ENCODE measurements at regions not wholly inside any gene's neighbourhood (a gene's known extent, or its start where the extent isn't known, plus 50 kb on each side); places are given as distances from the start of the nearest gene placed in this dataset.

DNA sequence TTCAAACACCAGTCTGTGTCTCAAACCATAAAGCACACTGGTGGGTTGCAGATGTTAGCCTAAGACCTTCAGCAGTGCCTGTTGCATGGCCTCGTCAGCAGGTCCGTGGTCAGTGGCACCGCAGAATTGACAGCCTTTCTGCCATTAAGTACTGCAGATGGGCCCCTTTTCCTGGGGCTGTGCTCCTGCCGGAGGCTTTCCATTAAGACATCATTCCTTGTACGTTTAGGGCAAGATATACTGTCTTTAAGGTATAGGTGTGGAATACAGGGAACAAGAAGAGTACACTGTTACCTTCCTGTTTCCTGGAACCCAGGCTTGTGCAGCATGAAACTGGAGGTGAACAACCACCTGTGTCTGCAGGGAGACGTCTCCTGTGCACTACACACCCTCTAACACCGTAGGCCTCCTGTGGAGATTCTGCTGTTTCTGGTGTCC lies 67.9 kb upstream of the WDR1 start:
- H3K36me3 ChIP-seq = no peaks in the 10 kb centered on the region
- intact Hi-C loops (cut with DNase I) = no loop called here
- H3K4me3 ChIP-seq = no peak overlapping the region
- H3K27ac ChIP-seq = no peak overlapping the region
- TF ChIP-seq EP300 (IDR thresholded peaks at IDR 0.05) = no peak
- TF ChIP-seq POLR2AphosphoS5 (IDR thresholded peaks at IDR 0.05) = no peak
- TF ChIP-seq, protein P1, sequence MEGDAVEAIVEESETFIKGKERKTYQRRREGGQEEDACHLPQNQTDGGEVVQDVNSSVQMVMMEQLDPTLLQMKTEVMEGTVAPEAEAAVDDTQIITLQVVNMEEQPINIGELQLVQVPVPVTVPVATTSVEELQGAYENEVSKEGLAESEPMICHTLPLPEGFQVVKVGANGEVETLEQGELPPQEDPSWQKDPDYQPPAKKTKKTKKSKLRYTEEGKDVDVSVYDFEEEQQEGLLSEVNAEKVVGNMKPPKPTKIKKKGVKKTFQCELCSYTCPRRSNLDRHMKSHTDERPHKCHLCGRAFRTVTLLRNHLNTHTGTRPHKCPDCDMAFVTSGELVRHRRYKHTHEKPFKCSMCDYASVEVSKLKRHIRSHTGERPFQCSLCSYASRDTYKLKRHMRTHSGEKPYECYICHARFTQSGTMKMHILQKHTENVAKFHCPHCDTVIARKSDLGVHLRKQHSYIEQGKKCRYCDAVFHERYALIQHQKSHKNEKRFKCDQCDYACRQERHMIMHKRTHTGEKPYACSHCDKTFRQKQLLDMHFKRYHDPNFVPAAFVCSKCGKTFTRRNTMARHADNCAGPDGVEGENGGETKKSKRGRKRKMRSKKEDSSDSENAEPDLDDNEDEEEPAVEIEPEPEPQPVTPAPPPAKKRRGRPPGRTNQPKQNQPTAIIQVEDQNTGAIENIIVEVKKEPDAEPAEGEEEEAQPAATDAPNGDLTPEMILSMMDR (IDR thresholded peaks at IDR 0.05) = no peak
- TF ChIP-seq POLR2A (IDR thresholded peaks at IDR 0.05) = no peak
- no peaks in the 10 kb centered on the region for H3K4me1 ChIP-seq
- 77 to 90% methylated on average over 7 of the region's 7 CpGs for WGBS, 2 donors
- no peak for DNase-seq
- no peaks in the 10 kb centered on the region for H3K9me3 ChIP-seq
- H3K27me3 ChIP-seq = no peaks in the 10 kb centered on the region

DNA sequence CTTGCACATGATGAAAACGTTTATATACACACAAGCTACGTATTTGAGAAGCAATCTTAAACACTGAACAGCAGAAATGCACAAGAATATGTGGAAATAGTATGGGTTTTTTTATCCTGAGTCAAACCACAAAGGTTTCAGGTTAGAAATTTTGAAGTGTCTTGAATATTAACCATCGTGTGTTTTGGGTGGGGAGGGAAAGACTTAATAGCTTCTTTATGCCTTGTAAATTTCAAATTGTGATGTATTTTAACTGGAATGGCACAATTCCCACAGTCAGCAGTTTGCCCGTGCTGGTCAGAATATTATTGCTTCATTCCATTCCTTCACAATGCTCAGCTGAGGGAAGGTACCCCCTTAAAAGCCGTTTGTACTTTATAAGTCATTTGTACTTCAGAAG lies 67.4 kb upstream of the WDR1 start:
- DNase-seq = no peak
- Histone ChIP-seq H3K27ac (no peak overlapping the region), H3K4me3 (no peak overlapping the region), H3K36me3 (no peaks in the 10 kb centered on the region), H3K4me1 (no peaks in the 10 kb centered on the region), H3K27me3 (no peaks in the 10 kb centered on the region), H3K9me3 (no peaks in the 10 kb centered on the region)
- WGBS, 2 donors = 55 to 68% methylated on average over 5 of the region's 5 CpGs
- intact Hi-C loops (cut with DNase I) = no loop called here
- TF ChIP-seq EP300 (IDR thresholded peaks at IDR 0.05) (no peak), POLR2AphosphoS5 (IDR thresholded peaks at IDR 0.05) (no peak), POLR2A (IDR thresholded peaks at IDR 0.05) (no peak)
- TF ChIP-seq, protein P1 (IDR thresholded peaks at IDR 0.05) = no peak

GRCh38 chr4:10183462-10183861 lies 66.9 kb upstream of the WDR1 start:
- Histone ChIP-seq H3K27me3 (no peaks in the 10 kb centered on the region), H3K9me3 (no peaks in the 10 kb centered on the region), H3K4me3 (no peak overlapping the region), H3K27ac (no peak overlapping the region), H3K4me1 (no peaks in the 10 kb centered on the region), H3K36me3 (no peaks in the 10 kb centered on the region)
- intact Hi-C loops (cut with DNase I) = no loop called here
- no peak for TF ChIP-seq POLR2A (IDR thresholded peaks at IDR 0.05)
- TF ChIP-seq, protein P1 (IDR thresholded peaks at IDR 0.05) = no peak
- no peak for TF ChIP-seq EP300 (IDR thresholded peaks at IDR 0.05)
- no peak for TF ChIP-seq POLR2AphosphoS5 (IDR thresholded peaks at IDR 0.05)
- WGBS, 2 donors = 43 to 81% methylated on average over 1 of the region's 1 CpG
- no peak for DNase-seq

DNA sequence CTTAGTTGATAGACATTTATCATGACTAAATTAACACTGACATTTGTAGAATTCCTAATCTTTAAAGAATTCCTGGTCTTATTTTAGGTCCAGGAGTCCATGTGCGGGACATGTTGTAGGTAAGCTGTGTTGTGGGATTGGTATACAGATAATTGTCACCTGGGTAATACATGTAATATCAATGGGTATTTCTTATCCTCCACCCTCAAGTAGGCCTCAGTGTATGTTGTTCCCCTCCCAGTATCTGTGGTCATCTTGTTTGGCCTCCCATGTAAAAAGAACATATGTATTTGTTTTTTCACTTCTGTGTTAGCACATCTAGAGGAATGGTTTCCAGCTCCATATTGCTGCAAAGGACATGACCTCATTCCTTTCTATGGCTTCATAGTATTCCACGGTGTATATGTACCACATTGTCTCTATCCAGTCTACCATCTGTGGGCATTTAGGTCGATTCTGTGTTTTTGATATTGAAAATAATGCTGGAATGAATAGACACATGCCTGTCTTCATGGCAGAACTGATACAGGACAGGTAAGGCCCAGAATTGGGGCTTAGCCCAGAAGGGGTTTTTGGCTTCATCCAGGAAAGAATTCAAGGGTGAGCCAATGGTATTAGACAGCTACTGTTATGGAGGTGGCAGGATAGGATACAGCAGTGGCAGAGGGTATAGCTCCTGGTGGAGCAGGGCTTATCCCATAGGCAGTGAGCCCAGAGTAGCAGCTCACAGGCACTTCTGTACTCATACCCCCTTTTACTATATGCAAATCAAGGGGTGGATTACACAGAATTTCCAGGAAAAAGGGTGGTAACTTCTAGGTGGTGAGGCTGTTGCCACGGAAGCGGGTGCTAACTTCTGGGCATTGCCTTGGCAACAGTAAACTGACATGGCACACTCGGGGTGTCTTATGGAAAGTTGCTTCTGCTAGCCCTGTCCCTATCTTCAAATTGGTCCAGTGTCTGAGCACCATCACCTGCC lies 66.1 kb upstream of the WDR1 start:
- intact Hi-C loops (cut with DNase I) = no loop called here
- TF ChIP-seq POLR2AphosphoS5 (IDR thresholded peaks at IDR 0.05) (no peak), EP300 (IDR thresholded peaks at IDR 0.05) (no peak), POLR2A (IDR thresholded peaks at IDR 0.05) (no peak)
- TF ChIP-seq, protein P1 (IDR thresholded peaks at IDR 0.05) = no peak
- H3K27ac ChIP-seq = no peak overlapping the region
- no peaks in the 10 kb centered on the region for H3K36me3 ChIP-seq
- no peaks in the 10 kb centered on the region for H3K9me3 ChIP-seq
- H3K4me3 ChIP-seq = no peak overlapping the region
- no peak for DNase-seq
- 75 to 76% methylated on average over 6 of the region's 6 CpGs for WGBS, 2 donors
- H3K4me1 ChIP-seq = no peaks in the 10 kb centered on the region
- no peaks in the 10 kb centered on the region for H3K27me3 ChIP-seq
